NCI-H69 (cell line): ENCODE measurements at regions not wholly inside any gene's neighbourhood (a gene's known extent, or its start where the extent isn't known, plus 50 kb on each side); places are given as distances from the start of the nearest gene placed in this dataset.
A peak's percentile ranks its signal among the peaks of the same experiment; 100 is the strongest.

Source experiments
- DNase-seq: peaks from one replicate; lab custom pipeline; 2025; lab: John Stamatoyannopoulos, UW

- peak; percentile 78 for DNase-seq
These were observed 180.8 kb downstream of the RAB11FIP2 start for GRCh38 chr10:117865945-117866344.

- DNase-seq = no peak
These were observed 178.6 kb downstream of the RAB11FIP2 start for GRCh38 chr10:117868151-117868550.

GRCh38 chr10:117875793-117876192, 170.9 kb downstream of the RAB11FIP2 start:
- DNase-seq = no peak

GRCh38 chr10:117876210-117876609, 170.5 kb downstream of the RAB11FIP2 start:
- peak; percentile 42 for DNase-seq

GRCh38 chr10:117878626-117879025, 168.1 kb downstream of the RAB11FIP2 start:
- no peak for DNase-seq

- DNase-seq = peak; percentile 8
These were observed 162.6 kb downstream of the RAB11FIP2 start for GRCh38 chr10:117884093-117884492.

- DNase-seq = no peak
These were observed 162.1 kb downstream of the RAB11FIP2 start for GRCh38 chr10:117884592-117884991.

- DNase-seq = peak; percentile 22
These were observed 161.4 kb downstream of the RAB11FIP2 start for GRCh38 chr10:117885206-117885829.

GRCh38 chr10:117886766-117887165, 160.0 kb downstream of the RAB11FIP2 start:
- no peak for DNase-seq

GRCh38 chr10:117889664-117890063, 157.1 kb downstream of the RAB11FIP2 start:
- no peak for DNase-seq

- no peak for DNase-seq
These were observed 154.0 kb downstream of the RAB11FIP2 start for GRCh38 chr10:117892681-117893220.

GRCh38 chr10:117894339-117894738, 152.4 kb downstream of the RAB11FIP2 start:
- DNase-seq = no peak

GRCh38 chr10:117896517-117896916, 150.2 kb downstream of the RAB11FIP2 start:
- DNase-seq = no peak

GRCh38 chr10:117899181-117899683, 147.5 kb downstream of the RAB11FIP2 start:
- peak; percentile 89 for DNase-seq

- peak; percentile 81 for DNase-seq
These were observed 146.5 kb downstream of the RAB11FIP2 start for GRCh38 chr10:117900280-117900679.

GRCh38 chr10:117903854-117904253, 142.9 kb downstream of the RAB11FIP2 start:
- no peak for DNase-seq

GRCh38 chr10:117905404-117905803, 141.3 kb downstream of the RAB11FIP2 start:
- no peak for DNase-seq

- no peak for DNase-seq
These were observed 135.1 kb downstream of the RAB11FIP2 start for GRCh38 chr10:117911684-117912083.

- DNase-seq = no peak
These were observed 132.4 kb downstream of the RAB11FIP2 start for GRCh38 chr10:117914334-117914733.

GRCh38 chr10:117920956-117921355, 125.8 kb downstream of the RAB11FIP2 start:
- DNase-seq = no peak

GRCh38 chr10:117921421-117921820, 125.3 kb downstream of the RAB11FIP2 start:
- no peak for DNase-seq

- no peak for DNase-seq
These were observed 121.9 kb downstream of the RAB11FIP2 start for GRCh38 chr10:117924820-117925219.

GRCh38 chr10:117925369-117925768, 121.4 kb downstream of the RAB11FIP2 start:
- DNase-seq = no peak

GRCh38 chr10:117926491-117926890, 120.2 kb downstream of the RAB11FIP2 start:
- DNase-seq = no peak
